Muscle layer of duodenum (tissue), 2 donors: ENCODE measurements at regions not wholly inside any gene's neighbourhood (a gene's known extent, or its start where the extent isn't known, plus 50 kb on each side); places are given as distances from the start of the nearest gene placed in this dataset.

Source experiments
- H3K27ac ChIP-seq: one replicate; pipeline ENCODE4 v1.7.0; 2013; ENCODE audit warnings: mild to moderate bottlenecking, low read length
- H3K27me3 ChIP-seq: one replicate; pipeline ENCODE4 v1.7.0; 2013; ENCODE audit warnings: low read depth, mild to moderate bottlenecking, control low read depth, low read length
- H3K36me3 ChIP-seq, 2 donors: one replicate each; pipeline ENCODE4 v1.7.0; 2013; ENCODE audit warnings: low read length in 2 of 2, control low read depth in 1 of 2, mild to moderate bottlenecking in 1 of 2; ENCODE audit not compliant: insufficient read depth in 2 of 2, control insufficient read depth in 1 of 2
- H3K4me1 ChIP-seq, 2 donors: one replicate each; pipeline ENCODE4 v1.7.0; 2013; ENCODE audit warnings: low read length in 2 of 2, mild to moderate bottlenecking in 2 of 2, control low read depth in 1 of 2, moderate library complexity in 1 of 2; ENCODE audit not compliant: insufficient read depth in 2 of 2, control insufficient read depth in 1 of 2
- H3K4me3 ChIP-seq, 2 donors: one replicate each; pipeline ENCODE4 v1.7.0; 2013; ENCODE audit warnings: low read length in 2 of 2, low read depth in 1 of 2, mild to moderate bottlenecking in 1 of 2
- H3K9me3 ChIP-seq, 2 donors: one replicate each; pipeline ENCODE4 v1.7.0; 2013; ENCODE audit warnings: low read length in 2 of 2, control low read depth in 1 of 2, mild to moderate bottlenecking in 1 of 2; ENCODE audit not compliant: control insufficient read depth in 1 of 2
- donor health status: healthy.

- Histone ChIP-seq H3K36me3 (no peaks in the 10 kb centered on the region), H3K27me3 (no peaks in the 10 kb centered on the region), H3K4me1 (no peaks in the 10 kb centered on the region), H3K9me3 (peaks cover 8 to 11% of the 10 kb centered on the region in 2 donors), H3K27ac (no peak overlapping the region), H3K4me3 (no peak overlapping the region)
Measured at GRCh38 chr18:25455646-25456045, 103.7 kb upstream of the ZNF521 start.

DNA sequence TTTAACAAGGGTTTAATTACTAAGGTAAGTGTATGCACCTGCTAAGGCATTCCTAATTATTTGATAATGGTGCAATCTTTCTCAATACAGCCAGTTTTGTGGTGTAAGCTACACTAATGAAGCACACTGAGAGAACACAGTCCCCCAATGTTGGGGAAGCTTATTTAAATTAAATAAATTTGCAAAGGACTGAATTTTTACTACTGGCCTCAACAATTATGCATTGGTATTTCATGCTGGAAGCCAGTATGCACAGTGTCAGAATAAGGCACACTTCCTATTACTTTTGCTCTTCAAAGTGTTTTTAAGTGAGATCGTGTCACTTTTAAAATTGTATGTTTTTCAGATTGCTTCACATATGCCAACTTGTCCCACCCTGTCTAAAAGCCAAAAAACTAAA lies 103.2 kb upstream of the ZNF521 start:
- H3K27me3 ChIP-seq, result no peaks in the 10 kb centered on the region
- no peaks in the 10 kb centered on the region for H3K4me1 ChIP-seq
- no peaks in the 10 kb centered on the region for H3K36me3 ChIP-seq
- no peak overlapping the region for H3K4me3 ChIP-seq
- no peak overlapping the region for H3K27ac ChIP-seq
- peaks cover 9 to 11% of the 10 kb centered on the region in 2 donors for H3K9me3 ChIP-seq

GRCh38 chr18:25454730-25455129 lies 102.8 kb upstream of the ZNF521 start:
- H3K9me3 ChIP-seq, result peaks cover 9 to 11% of the 10 kb centered on the region in 2 donors
- no peaks in the 10 kb centered on the region for H3K4me1 ChIP-seq
- no peak overlapping the region for H3K27ac ChIP-seq
- no peaks in the 10 kb centered on the region for H3K36me3 ChIP-seq
- no peak overlapping the region for H3K4me3 ChIP-seq
- H3K27me3 ChIP-seq, result no peaks in the 10 kb centered on the region

DNA sequence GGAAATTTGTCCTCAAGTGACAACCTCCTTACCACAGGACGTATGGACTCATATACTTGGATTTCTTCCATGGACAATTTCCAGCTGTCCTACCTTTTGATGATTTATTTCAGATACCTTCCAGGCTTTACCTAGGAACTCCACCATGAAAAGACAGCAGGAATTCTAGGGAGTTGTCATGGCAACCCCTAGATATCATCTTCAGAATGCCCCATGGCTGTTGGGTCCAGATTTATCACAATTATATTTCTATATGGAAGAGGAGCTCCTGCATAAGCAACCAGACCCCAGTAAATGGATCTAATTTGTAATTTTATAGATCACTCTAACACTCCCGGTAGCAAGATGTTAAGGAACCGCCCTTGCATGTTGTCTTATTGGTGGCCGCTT lies 102.3 kb upstream of the ZNF521 start:
- H3K36me3 ChIP-seq, result no peaks in the 10 kb centered on the region
- no peaks in the 10 kb centered on the region for H3K27me3 ChIP-seq
- peaks cover 9 to 11% of the 10 kb centered on the region in 2 donors for H3K9me3 ChIP-seq
- no peak overlapping the region for H3K4me3 ChIP-seq
- no peak overlapping the region for H3K27ac ChIP-seq
- no peaks in the 10 kb centered on the region for H3K4me1 ChIP-seq

DNA sequence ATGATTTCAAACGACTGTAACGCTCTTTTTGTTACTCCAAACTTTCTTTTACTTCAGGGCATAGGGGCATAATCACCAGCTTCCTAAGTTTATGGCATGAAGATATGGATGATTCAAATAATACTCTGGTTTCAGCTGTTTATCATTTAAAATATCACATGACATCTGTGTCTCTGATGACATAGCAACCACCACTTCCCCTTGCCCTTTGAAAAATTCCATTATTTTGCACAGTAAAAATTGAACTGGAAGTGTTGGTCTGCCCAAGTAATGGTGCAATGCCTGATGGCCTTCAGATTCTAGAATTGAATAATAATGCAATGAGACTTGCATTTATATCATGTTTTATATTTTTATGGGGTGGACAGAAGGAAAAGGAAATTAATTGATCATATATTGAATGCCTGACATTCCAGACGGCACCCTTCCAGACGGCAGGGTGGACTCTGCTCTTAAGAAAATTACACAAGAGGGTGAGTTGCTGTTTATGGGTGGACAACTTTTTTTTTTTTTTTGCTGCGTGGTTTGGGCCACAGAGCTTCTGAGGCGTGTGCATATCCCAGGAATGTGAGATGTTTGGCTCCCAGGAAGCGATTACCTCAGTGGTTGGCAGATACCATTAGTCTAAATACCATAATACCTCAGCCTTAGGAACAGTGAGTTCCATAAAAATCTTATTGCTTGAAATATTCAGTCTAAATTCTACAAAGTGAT lies 101.7 kb upstream of the ZNF521 start:
- Histone ChIP-seq H3K9me3 (peaks cover 9 to 11% of the 10 kb centered on the region in 2 donors), H3K27me3 (no peaks in the 10 kb centered on the region), H3K36me3 (no peaks in the 10 kb centered on the region), H3K4me3 (no peak overlapping the region), H3K4me1 (no peaks in the 10 kb centered on the region), H3K27ac (no peak overlapping the region)

DNA sequence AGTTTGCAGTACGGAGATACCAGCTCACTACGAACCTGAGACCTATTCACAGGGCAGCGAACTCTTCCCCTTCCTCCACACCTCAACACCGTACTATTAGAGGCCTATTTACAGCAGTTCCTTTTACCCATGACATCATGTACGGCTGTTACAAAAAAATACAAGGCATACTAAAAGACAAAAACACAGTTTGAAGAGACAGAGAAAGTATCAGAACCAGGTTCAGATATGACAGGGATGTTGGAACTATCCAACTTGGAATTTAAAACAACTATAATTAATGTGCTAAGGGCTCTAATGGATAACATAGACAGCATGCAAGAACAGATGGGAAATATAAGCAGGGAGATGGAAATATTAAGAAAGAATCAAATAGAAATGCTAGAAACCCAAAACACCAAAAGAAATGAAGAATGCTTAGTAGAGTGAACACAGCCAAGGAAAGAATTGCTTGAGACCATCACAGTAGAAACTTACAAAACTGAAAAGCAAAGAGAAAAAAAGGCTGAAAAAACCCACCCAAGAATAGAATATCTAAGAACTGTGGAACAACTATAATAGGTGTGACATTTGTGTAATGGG lies 99.2 kb upstream of the ZNF521 start:
- Histone ChIP-seq H3K4me3 (no peak overlapping the region), H3K27me3 (no peaks in the 10 kb centered on the region), H3K4me1 (no peaks in the 10 kb centered on the region), H3K36me3 (no peaks in the 10 kb centered on the region), H3K27ac (no peak overlapping the region), H3K9me3 (peaks cover 9 to 11% of the 10 kb centered on the region in 2 donors)

- Histone ChIP-seq H3K27me3 (no peaks in the 10 kb centered on the region), H3K36me3 (no peaks in the 10 kb centered on the region), H3K4me1 (no peaks in the 10 kb centered on the region), H3K27ac (no peak overlapping the region), H3K4me3 (no peak overlapping the region), H3K9me3 (peaks cover 9 to 11% of the 10 kb centered on the region in 2 donors)
Measured at GRCh38 chr18:25449046-25449445, 97.1 kb upstream of the ZNF521 start.

- Histone ChIP-seq H3K36me3 (no peaks in the 10 kb centered on the region), H3K4me1 (no peaks in the 10 kb centered on the region), H3K9me3 (peaks cover 9 to 11% of the 10 kb centered on the region in 2 donors), H3K4me3 (no peak overlapping the region), H3K27ac (no peak overlapping the region), H3K27me3 (no peaks in the 10 kb centered on the region)
Measured at GRCh38 chr18:25446972-25447371, 95.0 kb upstream of the ZNF521 start.

DNA sequence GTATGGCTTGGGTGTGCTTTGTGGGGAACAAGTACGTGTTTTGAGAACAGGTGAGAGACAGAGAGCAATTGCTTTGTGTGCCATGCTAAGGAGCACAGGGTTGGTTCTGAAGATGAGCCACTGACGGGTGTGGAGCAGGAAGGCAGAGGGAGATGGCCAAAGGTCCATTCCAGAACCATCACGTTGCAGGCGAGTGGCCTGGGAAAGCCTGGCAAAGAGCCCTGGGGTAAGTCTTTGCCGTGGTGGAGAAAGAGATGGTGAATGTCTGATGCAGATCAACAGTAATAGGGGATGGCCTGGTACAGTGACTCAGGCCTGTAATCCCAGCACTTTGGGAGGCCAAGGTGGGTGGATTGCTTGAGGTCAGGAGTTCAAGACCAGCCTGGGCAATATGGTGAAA lies 93.5 kb upstream of the ZNF521 start:
- H3K27me3 ChIP-seq, result no peaks in the 10 kb centered on the region
- no peaks in the 10 kb centered on the region for H3K36me3 ChIP-seq
- H3K27ac ChIP-seq, result no peak overlapping the region
- H3K4me3 ChIP-seq, result no peak overlapping the region
- H3K9me3 ChIP-seq, result no peaks in the 10 kb centered on the region
- H3K4me1 ChIP-seq, result no peaks in the 10 kb centered on the region

DNA sequence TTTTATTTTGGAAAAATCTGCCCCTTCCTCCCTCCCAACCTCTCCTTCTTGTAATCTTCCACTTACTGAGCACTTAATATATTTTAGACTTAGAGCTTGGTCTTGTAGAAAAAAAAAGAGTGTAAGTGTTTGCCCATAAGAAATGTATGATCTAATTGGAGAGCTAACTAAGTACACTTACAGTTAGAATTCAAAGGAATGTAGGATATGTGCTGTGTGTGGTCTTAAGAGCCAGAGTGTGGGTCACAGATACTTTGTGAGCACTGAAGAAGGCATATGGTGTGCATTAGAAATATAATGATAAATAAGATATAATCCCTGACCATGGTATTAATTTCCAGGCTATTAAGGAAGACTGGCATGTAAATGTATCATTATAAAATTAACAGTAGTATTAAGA lies 91.8 kb upstream of the ZNF521 start:
- Histone ChIP-seq H3K36me3 (no peaks in the 10 kb centered on the region), H3K27ac (no peak overlapping the region), H3K27me3 (no peaks in the 10 kb centered on the region), H3K4me1 (no peaks in the 10 kb centered on the region), H3K9me3 (no peaks in the 10 kb centered on the region), H3K4me3 (no peak overlapping the region)

GRCh38 chr18:25435149-25435782 lies 83.3 kb upstream of the ZNF521 start:
- Histone ChIP-seq H3K27ac (no peak overlapping the region), H3K36me3 (no peaks in the 10 kb centered on the region)

More at GRCh38 chr18:25435149-25435782, 83.3 kb upstream of the ZNF521 start:
- Histone ChIP-seq H3K4me1 (no peaks in the 10 kb centered on the region), H3K4me3 (no peak overlapping the region), H3K9me3 (no peaks in the 10 kb centered on the region), H3K27me3 (no peaks in the 10 kb centered on the region)
